Cardiac fibroblast (primary cell): ENCODE measurements at regions not wholly inside any gene's neighbourhood (a gene's known extent, or its start where the extent isn't known, plus 50 kb on each side); places are given as distances from the start of the nearest gene placed in this dataset.

Experiments used
- DNase-seq, 2 donors: peaks; one replicate each; pipeline versions ENCODE4 v3.0.0 to v3.0.0-alpha.2; 2010; ENCODE audit warnings: low read depth in 2 of 2
- H3K4me3 ChIP-seq, 2 donors: replicated peaks in 1 of 2; 1 replicate in 1 of 2; 2 replicates in 1 of 2; pipeline ENCODE4 v1.5.1; 2011; ENCODE audit warnings: low read depth in 2 of 2, low read length in 2 of 2, mild to moderate bottlenecking in 2 of 2, moderate library complexity in 1 of 2
- TF ChIP-seq, protein P1 (sequence below): IDR thresholded peaks from one replicate; pipeline ENCODE4 v1.5.1; 2011; ENCODE audit warnings: low read depth, mild to moderate bottlenecking, low read length, inconsistent platforms

- H3K4me3 ChIP-seq: no peak overlapping the region
- no peak for DNase-seq
- TF ChIP-seq, protein P1, sequence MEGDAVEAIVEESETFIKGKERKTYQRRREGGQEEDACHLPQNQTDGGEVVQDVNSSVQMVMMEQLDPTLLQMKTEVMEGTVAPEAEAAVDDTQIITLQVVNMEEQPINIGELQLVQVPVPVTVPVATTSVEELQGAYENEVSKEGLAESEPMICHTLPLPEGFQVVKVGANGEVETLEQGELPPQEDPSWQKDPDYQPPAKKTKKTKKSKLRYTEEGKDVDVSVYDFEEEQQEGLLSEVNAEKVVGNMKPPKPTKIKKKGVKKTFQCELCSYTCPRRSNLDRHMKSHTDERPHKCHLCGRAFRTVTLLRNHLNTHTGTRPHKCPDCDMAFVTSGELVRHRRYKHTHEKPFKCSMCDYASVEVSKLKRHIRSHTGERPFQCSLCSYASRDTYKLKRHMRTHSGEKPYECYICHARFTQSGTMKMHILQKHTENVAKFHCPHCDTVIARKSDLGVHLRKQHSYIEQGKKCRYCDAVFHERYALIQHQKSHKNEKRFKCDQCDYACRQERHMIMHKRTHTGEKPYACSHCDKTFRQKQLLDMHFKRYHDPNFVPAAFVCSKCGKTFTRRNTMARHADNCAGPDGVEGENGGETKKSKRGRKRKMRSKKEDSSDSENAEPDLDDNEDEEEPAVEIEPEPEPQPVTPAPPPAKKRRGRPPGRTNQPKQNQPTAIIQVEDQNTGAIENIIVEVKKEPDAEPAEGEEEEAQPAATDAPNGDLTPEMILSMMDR: no peak
These were observed 56.8 kb upstream of the TEX13C start for GRCh38 chrX:125262836-125263235.

- no peak overlapping the region for H3K4me3 ChIP-seq
- DNase-seq: no peak
- TF ChIP-seq, protein P1: no peak
These were observed 53.5 kb upstream of the TEX13C start for GRCh38 chrX:125266153-125266660.
